SIG-M5 treated with dmso at 0.1 percent for 504 hours (cell line): ENCODE measurements at regions not wholly inside any gene's neighbourhood (a gene's known extent, or its start where the extent isn't known, plus 50 kb on each side); places are given as distances from the start of the nearest gene placed in this dataset.

ENCODE experiments used
- DNase-seq: peaks from one replicate; lab custom pipeline; 2025; ENCODE audit not compliant: unreplicated experiment; lab: John Stamatoyannopoulos, UW

DNA sequence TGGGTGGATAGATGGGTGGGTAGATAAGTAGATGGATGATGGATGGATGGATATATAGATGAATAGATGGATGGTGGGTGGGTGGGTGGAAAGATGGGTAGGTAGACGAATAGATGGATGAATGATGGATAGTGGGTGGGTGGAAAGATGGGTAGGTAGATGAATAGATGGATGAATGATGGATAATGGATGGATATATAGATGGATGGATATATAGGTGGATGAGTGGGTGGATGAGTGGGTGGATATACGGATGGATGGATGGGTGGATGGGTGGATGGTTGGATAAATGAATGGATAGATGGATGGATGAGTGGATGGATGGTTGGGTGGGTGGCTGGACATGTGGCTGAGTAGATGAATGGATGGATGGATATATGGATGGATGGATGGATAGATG lies 53.1 kb upstream of the THY1 start:
- DNase-seq, result no peak

- peak; percentile 67 for DNase-seq
Measured at GRCh38 chr11:119474682-119475596, 52.0 kb upstream of the THY1 start.

DNA sequence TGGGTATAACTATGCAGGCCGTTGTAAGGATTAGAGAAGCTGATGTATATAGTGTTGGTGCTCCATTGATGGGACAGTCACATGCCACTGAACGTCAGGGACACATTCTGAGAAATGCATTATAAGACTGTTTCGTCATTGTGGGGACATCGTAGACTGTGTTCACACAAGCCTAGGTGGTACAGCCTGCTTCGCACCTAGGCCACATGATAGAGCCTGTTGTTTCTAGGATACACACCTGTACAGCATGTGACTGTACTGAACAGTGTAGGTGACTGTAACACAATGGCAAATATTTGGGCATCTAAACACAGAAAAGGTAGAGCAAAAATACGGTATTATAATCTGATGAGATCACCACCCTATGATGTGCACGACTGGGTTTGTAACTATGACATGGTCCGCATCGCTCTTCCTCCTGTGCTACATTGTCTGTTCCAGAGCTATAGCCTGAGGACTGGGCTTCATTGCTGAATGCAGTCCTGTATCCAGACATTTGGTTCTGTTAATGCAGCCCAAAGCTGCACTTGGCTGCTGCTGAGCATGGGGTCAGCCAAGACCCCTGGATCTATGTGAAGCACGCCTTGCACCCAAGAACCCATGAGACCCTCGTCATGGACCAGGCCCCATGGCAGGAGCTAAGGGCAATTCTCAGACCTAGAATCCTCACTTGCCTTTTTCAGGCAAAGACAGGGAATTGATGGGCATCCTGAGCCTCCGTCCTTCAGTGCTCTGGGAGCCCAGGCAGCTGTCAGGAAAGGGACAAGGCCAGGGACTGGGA lies 51.1 kb upstream of the THY1 start:
- no peak for DNase-seq

GRCh38 chr11:119473226-119473625 lies 50.3 kb upstream of the THY1 start:
- no peak for DNase-seq

GRCh38 chr11:119472856-119473222 lies 49.9 kb upstream of the THY1 start:
- DNase-seq, result no peak
